T-helper 17 cell (primary cell): ENCODE measurements at regions not wholly inside any gene's neighbourhood (a gene's known extent, or its start where the extent isn't known, plus 50 kb on each side); places are given as distances from the start of the nearest gene placed in this dataset.

ENCODE experiments used
- ATAC-seq: fragments of 150-1000 bp; cut with Tn5 transposase; 2 replicates; pipeline ENCODE4 v1.10.0; 2021; ENCODE audit warnings: mild to moderate bottlenecking, moderate library complexity
- DNase-seq, 3 donors: peaks; one replicate each; pipeline versions ENCODE4 v3.0.0 to v3.0.0-alpha.2; 2020 to 2021
- H3K9me3 ChIP-seq: one replicate; pipeline ENCODE4 v1.7.0; 2013; ENCODE audit warnings: low read length, mild to moderate bottlenecking; ENCODE audit not compliant: control insufficient read depth, poor library complexity, severe bottlenecking
- H3K27ac Mint-ChIP-seq: one replicate; pipeline ENCODE4 v1.8.0; 2022; ENCODE audit warnings: mild to moderate bottlenecking, moderate library complexity, mixed read lengths
- H3K27me3 Mint-ChIP-seq: one replicate; pipeline ENCODE4 v1.8.0; 2022; ENCODE audit warnings: mixed read lengths
- H3K36me3 Mint-ChIP-seq: one replicate; pipeline ENCODE4 v1.8.0; 2022; ENCODE audit warnings: low read depth, mixed read lengths
- H3K4me1 Mint-ChIP-seq: one replicate; pipeline ENCODE4 v1.8.0; 2022; ENCODE audit warnings: mild to moderate bottlenecking, mixed read lengths
- H3K4me3 Mint-ChIP-seq: one replicate; pipeline ENCODE4 v1.8.0; 2022; ENCODE audit warnings: mild to moderate bottlenecking, moderate library complexity, mixed read lengths

GRCh38 chr18:2396162-2396505, 175.2 kb downstream of the METTL4 start:
- H3K4me1 Mint-ChIP-seq = no peaks in the 10 kb centered on the region
- ATAC-seq = no peak
- H3K9me3 ChIP-seq = no peaks in the 10 kb centered on the region
- peaks cover 30% of the 10 kb centered on the region for H3K27me3 Mint-ChIP-seq
- no peak overlapping the region for H3K4me3 Mint-ChIP-seq
- H3K27ac Mint-ChIP-seq = no peak overlapping the region
- no peaks in the 10 kb centered on the region for H3K36me3 Mint-ChIP-seq
- DNase-seq = no peak

- no peak overlapping the region for H3K27ac Mint-ChIP-seq
- H3K36me3 Mint-ChIP-seq = no peaks in the 10 kb centered on the region
- no peak for ATAC-seq
Observed at GRCh38 chr18:2400701-2401196, 170.6 kb downstream of the METTL4 start.

GRCh38 chr18:2402084-2402483, 169.2 kb downstream of the METTL4 start:
- Mint-ChIP-seq H3K4me3 (no peak overlapping the region), H3K4me1 (no peaks in the 10 kb centered on the region), H3K27ac (no peak overlapping the region), H3K36me3 (no peaks in the 10 kb centered on the region), H3K27me3 (peaks cover 14% of the 10 kb centered on the region)
- no peaks in the 10 kb centered on the region for H3K9me3 ChIP-seq
- DNase-seq (no peak), ATAC-seq (no peak)

More at GRCh38 chr18:2400701-2401196, 170.6 kb downstream of the METTL4 start:
- Mint-ChIP-seq H3K27me3 (peaks cover 14% of the 10 kb centered on the region), H3K4me3 (no peak overlapping the region), H3K4me1 (no peaks in the 10 kb centered on the region)
- DNase-seq = no peak
- no peaks in the 10 kb centered on the region for H3K9me3 ChIP-seq

- Mint-ChIP-seq H3K36me3 (no peaks in the 10 kb centered on the region), H3K4me3 (no peak overlapping the region), H3K27ac (no peak overlapping the region), H3K4me1 (no peaks in the 10 kb centered on the region), H3K27me3 (peaks cover 36% of the 10 kb centered on the region)
- DNase-seq (no peak), ATAC-seq (no peak)
- H3K9me3 ChIP-seq = no peaks in the 10 kb centered on the region
Observed at GRCh38 chr18:2406544-2406943, 164.8 kb downstream of the METTL4 start.

GRCh38 chr18:2407961-2408360, 163.3 kb downstream of the METTL4 start:
- no peak for DNase-seq
- Mint-ChIP-seq H3K27me3 (peaks cover 39% of the 10 kb centered on the region), H3K4me3 (no peak overlapping the region), H3K36me3 (no peaks in the 10 kb centered on the region), H3K27ac (no peak overlapping the region), H3K4me1 (no peaks in the 10 kb centered on the region)
- no peak for ATAC-seq
- H3K9me3 ChIP-seq = no peaks in the 10 kb centered on the region

- Mint-ChIP-seq H3K4me1 (no peaks in the 10 kb centered on the region), H3K4me3 (no peak overlapping the region), H3K27ac (no peak overlapping the region), H3K36me3 (no peaks in the 10 kb centered on the region), H3K27me3 (peaks cover 50% of the 10 kb centered on the region)
- ATAC-seq (no peak), DNase-seq (no peak)
- H3K9me3 ChIP-seq = no peaks in the 10 kb centered on the region
Observed at GRCh38 chr18:2409906-2410305, 161.4 kb downstream of the METTL4 start.

GRCh38 chr18:2410688-2411087, 160.6 kb downstream of the METTL4 start:
- no peak for DNase-seq
- Mint-ChIP-seq H3K4me1 (no peaks in the 10 kb centered on the region), H3K4me3 (no peak overlapping the region), H3K27ac (no peak overlapping the region), H3K36me3 (no peaks in the 10 kb centered on the region), H3K27me3 (peaks cover 50% of the 10 kb centered on the region)
- H3K9me3 ChIP-seq = peaks cover 2% of the 10 kb centered on the region
- no peak for ATAC-seq

- ATAC-seq (no peak), DNase-seq (no peak)
- H3K4me1 Mint-ChIP-seq = no peaks in the 10 kb centered on the region
- H3K27ac Mint-ChIP-seq = no peak overlapping the region
- H3K36me3 Mint-ChIP-seq = no peaks in the 10 kb centered on the region
- peaks cover 46% of the 10 kb centered on the region for H3K27me3 Mint-ChIP-seq
- peaks cover 2% of the 10 kb centered on the region for H3K9me3 ChIP-seq
- no peak overlapping the region for H3K4me3 Mint-ChIP-seq
Observed at GRCh38 chr18:2411381-2411960, 159.8 kb downstream of the METTL4 start.

GRCh38 chr18:2412281-2412680, 159.0 kb downstream of the METTL4 start:
- Mint-ChIP-seq H3K4me3 (no peak overlapping the region), H3K36me3 (no peaks in the 10 kb centered on the region), H3K27me3 (peaks cover 42% of the 10 kb centered on the region), H3K27ac (no peak overlapping the region), H3K4me1 (no peaks in the 10 kb centered on the region)
- H3K9me3 ChIP-seq = peaks cover 2% of the 10 kb centered on the region
- no peak for ATAC-seq
- DNase-seq = no peak

- H3K4me3 Mint-ChIP-seq = no peak overlapping the region
- H3K27ac Mint-ChIP-seq = no peak overlapping the region
- H3K36me3 Mint-ChIP-seq = no peaks in the 10 kb centered on the region
- no peaks in the 10 kb centered on the region for H3K4me1 Mint-ChIP-seq
- DNase-seq = no peak
- peaks cover 43% of the 10 kb centered on the region for H3K27me3 Mint-ChIP-seq
- ATAC-seq = no peak
- H3K9me3 ChIP-seq = peaks cover 2% of the 10 kb centered on the region
Observed at GRCh38 chr18:2412996-2413751, 158.1 kb downstream of the METTL4 start.

- no peaks in the 10 kb centered on the region for H3K4me1 Mint-ChIP-seq
- no peak overlapping the region for H3K27ac Mint-ChIP-seq
- H3K27me3 Mint-ChIP-seq = peaks cover 38% of the 10 kb centered on the region
- ATAC-seq (no peak), DNase-seq (no peak)
- H3K9me3 ChIP-seq = peaks cover 2% of the 10 kb centered on the region
- no peak overlapping the region for H3K4me3 Mint-ChIP-seq
- no peaks in the 10 kb centered on the region for H3K36me3 Mint-ChIP-seq
Observed at GRCh38 chr18:2414235-2414634, 157.1 kb downstream of the METTL4 start.

- H3K9me3 ChIP-seq = peaks cover 2% of the 10 kb centered on the region
- Mint-ChIP-seq H3K27ac (no peak overlapping the region), H3K4me1 (no peaks in the 10 kb centered on the region), H3K36me3 (no peaks in the 10 kb centered on the region), H3K27me3 (peaks cover 37% of the 10 kb centered on the region), H3K4me3 (no peak overlapping the region)
- ATAC-seq = no peak
- no peak for DNase-seq
Observed at GRCh38 chr18:2415656-2416055, 155.6 kb downstream of the METTL4 start.

GRCh38 chr18:2417861-2418610, 153.3 kb downstream of the METTL4 start:
- no peak overlapping the region for H3K27ac Mint-ChIP-seq
- H3K4me1 Mint-ChIP-seq = no peaks in the 10 kb centered on the region
- H3K36me3 Mint-ChIP-seq = no peaks in the 10 kb centered on the region
- no peak for ATAC-seq
- peaks cover 26% of the 10 kb centered on the region for H3K27me3 Mint-ChIP-seq
- DNase-seq = no peak
- H3K9me3 ChIP-seq = peaks cover 2% of the 10 kb centered on the region
- no peak overlapping the region for H3K4me3 Mint-ChIP-seq
